A549 (cell line): ENCODE measurements at regions not wholly inside any gene's neighbourhood (a gene's known extent, or its start where the extent isn't known, plus 50 kb on each side); places are given as distances from the start of the nearest gene placed in this dataset.

ENCODE experiments used
- ATOH8 ChIP-seq: fragments of 250-450 bp; sonication (Bioruptor Pico); IDR thresholded peaks from 2 replicates; pipeline ENCODE4 v1.5.0; 2020; ENCODE audit warnings: low read depth, mild to moderate bottlenecking, moderate library complexity
- BCL3 ChIP-seq: fragments of >200 bp; sonication (Bioruptor Twin); formaldehyde crosslinking; IDR thresholded peaks from 3 replicates; pipeline ENCODE4 v1.6.1; 2016
- BHLHE40 ChIP-seq: IDR thresholded peaks from 2 replicates; pipeline ENCODE4 v1.6.1; 2012; ENCODE audit warnings: low read depth, low read length, inconsistent platforms
- CTCF ChIP-seq: fragments of >200 bp; sonication (Bioruptor Twin); formaldehyde crosslinking; IDR thresholded peaks from 3 replicates; pipeline ENCODE4 v1.5.1; 2016
- MAFK ChIP-seq: fragments of 450-650 bp; IDR thresholded peaks from 2 replicates; pipeline ENCODE4 v1.6.1; 2014; ENCODE audit not compliant: partially characterized antibody
- MAX ChIP-seq: IDR thresholded peaks from 2 replicates; pipeline ENCODE4 v1.6.1; 2012
- MAZ ChIP-seq: fragments of 150-350 bp; IDR thresholded peaks from 2 replicates; pipeline ENCODE4 v1.6.1; 2014; ENCODE audit warnings: antibody characterized with exemption, low read depth, low read length, borderline replicate concordance
- RAD21 ChIP-seq, 2 experiments: fragments of >200 bp in 1 of 2; sonication (Bioruptor Twin) in 1 of 2; formaldehyde crosslinking in 1 of 2; IDR thresholded peaks in 1 of 2; conservative IDR thresholded peaks in 1 of 2; 2 replicates in 1 of 2; 3 replicates in 1 of 2; pipeline ENCODE4 v1.6.1; 2012 to 2018; ENCODE audit warnings: inconsistent platforms in 1 of 2
- RNF2 ChIP-seq: fragments of 200-600 bp; sonication (generic); IDR thresholded peaks from 2 replicates; pipeline ENCODE4 v1.6.1; 2016; ENCODE audit warnings: low read depth, mild to moderate bottlenecking, antibody characterized with exemption, moderate library complexity, borderline replicate concordance
- SMC3 ChIP-seq: fragments of >200 bp; sonication (Bioruptor Twin); formaldehyde crosslinking; IDR thresholded peaks from 3 replicates; pipeline ENCODE4 v1.6.1; 2018; ENCODE audit warnings: inconsistent platforms

- TF ChIP-seq BHLHE40 (no peak), CTCF (no peak), ATOH8 (CRISPR knock-in tag) (no peak), MAX (no peak), RAD21 (conservative IDR thresholded peaks at IDR 0.05 in 1 of 2, IDR thresholded peaks at IDR 0.05 in 1 of 2) (no peak), MAZ (no peak), RNF2 (no peak), MAFK (no peak), BCL3 (no peak), SMC3 (no peak)
Observed at GRCh38 chr18:73901566-73901965, 246.1 kb downstream of the FBXO15 start.
